ENCODE measurements at regions not wholly inside any gene's neighbourhood (a gene's known extent, or its start where the extent isn't known, plus 50 kb on each side); places are given as distances from the start of the nearest gene placed in this dataset.

- Mint-ChIP-seq H3K4me1 (no peaks in the 10 kb centered on the region), H3K4me3 (no peak overlapping the region), H3K36me3 (peaks cover 4% of the 10 kb centered on the region), H3K27me3 (peaks cover 14% of the 10 kb centered on the region), H3K27ac (no peak overlapping the region), H3K9me3 (peaks cover 3% of the 10 kb centered on the region)
- ATAC-seq (ENCODE audit: low read depth) (no peak), DNase-seq (ENCODE audit: low spot score in 2 of 2) (no peak)
Measured at GRCh38 chr1:220366269-220366668, 94.0 kb upstream of the RAB3GAP2 start.

GRCh38 chr1:220363196-220363837 is 91.1 kb upstream of the RAB3GAP2 start:
- DNase-seq (ENCODE audit: low spot score in 2 of 2) = no peak
- no peak for ATAC-seq (ENCODE audit: low read depth)
- H3K9me3 Mint-ChIP-seq = peaks cover 5% of the 10 kb centered on the region

GRCh38 chr1:220356981-220357850 is 85.0 kb upstream of the RAB3GAP2 start:
- Mint-ChIP-seq H3K27ac (no peak overlapping the region), H3K4me3 (no peak overlapping the region), H3K4me1 (no peaks in the 10 kb centered on the region), H3K36me3 (no peaks in the 10 kb centered on the region), H3K27me3 (peaks cover 7% of the 10 kb centered on the region), H3K9me3 (peaks cover 2% of the 10 kb centered on the region)
- ATAC-seq (ENCODE audit: low read depth) (no peak), DNase-seq (ENCODE audit: low spot score in 2 of 2) (no peak)

More at GRCh38 chr1:220363196-220363837, 91.1 kb upstream of the RAB3GAP2 start:
- Mint-ChIP-seq H3K4me1 (no peaks in the 10 kb centered on the region), H3K27ac (no peak overlapping the region), H3K4me3 (no peak overlapping the region), H3K27me3 (peaks cover 12% of the 10 kb centered on the region), H3K36me3 (peaks cover 4% of the 10 kb centered on the region)

GRCh38 chr1:220353229-220354012 is 81.2 kb upstream of the RAB3GAP2 start:
- Mint-ChIP-seq H3K4me3 (no peak overlapping the region), H3K36me3 (no peaks in the 10 kb centered on the region), H3K4me1 (no peaks in the 10 kb centered on the region), H3K27me3 (peaks cover 3% of the 10 kb centered on the region), H3K27ac (no peak overlapping the region), H3K9me3 (no peaks in the 10 kb centered on the region)
- no peak for ATAC-seq (ENCODE audit: low read depth)
- DNase-seq (ENCODE audit: low spot score in 2 of 2) = no peak

DNA sequence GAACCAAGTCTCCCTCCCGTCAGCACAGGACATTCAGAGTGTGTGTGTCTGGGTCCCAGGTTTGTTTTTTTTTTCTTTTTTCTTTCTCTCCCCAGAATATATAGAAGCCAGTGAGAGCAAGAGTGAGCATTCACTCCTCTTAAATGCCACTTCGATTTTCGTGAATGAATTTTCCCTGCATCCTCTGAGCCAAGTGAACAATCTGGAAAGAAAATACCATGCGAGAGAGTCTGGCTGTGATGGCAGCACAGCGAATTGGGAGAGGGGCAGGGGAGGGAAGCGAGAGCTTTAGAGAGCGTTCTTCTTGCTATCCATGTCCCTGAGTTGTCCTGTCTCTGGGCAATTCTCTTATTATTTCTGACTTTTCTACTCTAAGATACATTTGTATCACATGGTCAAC is 76.0 kb upstream of the RAB3GAP2 start:
- no peak for DNase-seq (ENCODE audit: low spot score in 2 of 2)

DNA sequence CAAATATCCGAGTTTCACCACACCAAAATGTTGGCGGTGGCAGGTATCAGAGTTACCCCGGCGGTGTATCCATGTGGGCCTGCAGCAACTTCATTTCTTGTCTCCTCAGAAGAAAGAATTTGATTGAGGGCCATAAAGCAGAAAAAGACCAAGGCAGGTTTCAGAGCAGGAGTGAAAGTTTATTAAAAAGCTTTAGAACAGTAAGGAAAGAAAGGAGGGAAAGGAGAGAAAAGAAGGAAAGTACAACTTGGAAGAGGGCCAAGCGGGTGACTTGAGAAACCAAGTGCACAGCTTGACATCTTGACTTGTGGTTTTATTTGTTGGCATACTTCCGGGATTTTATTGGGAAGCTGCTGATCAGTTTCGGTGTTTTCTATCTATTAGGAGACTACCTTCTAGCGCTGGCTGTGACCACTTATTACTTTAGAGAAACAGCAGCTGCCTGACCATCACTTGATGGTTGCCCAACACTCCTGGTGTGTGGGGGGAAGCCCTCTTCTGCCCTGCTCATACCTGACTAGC is 75.5 kb upstream of the RAB3GAP2 start:
- ATAC-seq (ENCODE audit: low read depth) = no peak
- Mint-ChIP-seq H3K4me1 (no peaks in the 10 kb centered on the region), H3K27ac (no peak overlapping the region), H3K36me3 (no peaks in the 10 kb centered on the region), H3K9me3 (no peaks in the 10 kb centered on the region), H3K27me3 (no peaks in the 10 kb centered on the region), H3K4me3 (no peak overlapping the region)
- no peak for DNase-seq (ENCODE audit: low spot score in 2 of 2)

More for the DNA sequence above, 76.0 kb upstream of the RAB3GAP2 start:
- no peak overlapping the region for H3K4me3 Mint-ChIP-seq
- no peaks in the 10 kb centered on the region for H3K9me3 Mint-ChIP-seq
- ATAC-seq (ENCODE audit: low read depth) = no peak
- peaks cover 2% of the 10 kb centered on the region for H3K27me3 Mint-ChIP-seq
- no peaks in the 10 kb centered on the region for H3K4me1 Mint-ChIP-seq
- H3K27ac Mint-ChIP-seq = no peak overlapping the region
- no peaks in the 10 kb centered on the region for H3K36me3 Mint-ChIP-seq

- Mint-ChIP-seq H3K27ac (no peak overlapping the region), H3K9me3 (no peaks in the 10 kb centered on the region), H3K4me1 (no peaks in the 10 kb centered on the region), H3K27me3 (no peaks in the 10 kb centered on the region), H3K4me3 (no peak overlapping the region), H3K36me3 (no peaks in the 10 kb centered on the region)
- no peak for ATAC-seq (ENCODE audit: low read depth)
- no peak for DNase-seq (ENCODE audit: low spot score in 2 of 2)
Measured at GRCh38 chr1:220344745-220345144, 72.5 kb upstream of the RAB3GAP2 start.

DNA sequence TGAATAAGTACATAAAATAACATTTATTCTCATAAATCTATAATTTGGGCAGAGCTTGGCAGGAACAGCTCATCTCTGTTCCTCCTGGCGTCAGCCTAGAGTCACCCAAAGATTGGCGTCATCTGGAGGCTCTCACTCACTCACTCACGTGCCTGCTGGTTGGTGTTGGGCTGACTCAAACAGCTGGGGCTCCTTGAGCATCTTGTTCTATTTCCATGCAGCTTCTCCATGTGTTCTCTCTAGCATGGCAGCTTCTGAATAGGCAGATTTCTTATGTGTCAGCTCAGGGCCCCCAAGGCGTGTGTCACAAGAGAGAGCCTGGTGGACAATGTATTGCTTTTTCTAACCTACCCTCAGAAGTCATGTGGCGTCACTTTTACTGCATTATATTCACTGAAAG is 70.6 kb upstream of the RAB3GAP2 start:
- H3K4me1 Mint-ChIP-seq = no peaks in the 10 kb centered on the region
- H3K27me3 Mint-ChIP-seq = no peaks in the 10 kb centered on the region
- ATAC-seq (ENCODE audit: low read depth) (no peak), DNase-seq (ENCODE audit: low spot score in 2 of 2) (no peak)
- H3K9me3 Mint-ChIP-seq = no peaks in the 10 kb centered on the region
- no peak overlapping the region for H3K27ac Mint-ChIP-seq
- H3K36me3 Mint-ChIP-seq = no peaks in the 10 kb centered on the region
- H3K4me3 Mint-ChIP-seq = no peak overlapping the region

GRCh38 chr1:220341126-220341525 is 68.9 kb upstream of the RAB3GAP2 start:
- H3K27me3 Mint-ChIP-seq = no peaks in the 10 kb centered on the region
- H3K27ac Mint-ChIP-seq = no peak overlapping the region
- ATAC-seq (ENCODE audit: low read depth) = no peak
- no peaks in the 10 kb centered on the region for H3K36me3 Mint-ChIP-seq
- H3K4me3 Mint-ChIP-seq = no peak overlapping the region
- no peaks in the 10 kb centered on the region for H3K9me3 Mint-ChIP-seq
- H3K4me1 Mint-ChIP-seq = peaks cover 5% of the 10 kb centered on the region
- no peak for DNase-seq (ENCODE audit: low spot score in 2 of 2)

DNA sequence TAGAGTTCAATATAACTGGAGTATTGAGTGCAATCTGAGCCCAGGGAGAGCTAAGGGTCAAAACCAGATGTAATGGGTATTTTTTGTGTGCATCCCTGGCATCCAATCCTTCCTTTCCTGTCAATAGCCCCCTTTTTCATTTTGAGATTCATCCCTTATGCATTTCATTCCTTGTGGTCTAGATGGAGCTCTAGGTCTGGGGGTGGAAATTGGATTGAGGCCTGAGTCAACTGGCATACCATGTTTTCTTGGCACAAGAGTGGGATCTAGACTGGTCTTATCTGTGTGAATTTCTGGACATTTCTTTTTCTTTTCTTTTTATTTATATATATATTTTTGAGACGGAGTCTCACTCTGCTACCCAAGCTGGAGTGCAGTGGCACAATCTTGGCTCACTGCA is 67.3 kb upstream of the RAB3GAP2 start:
- no peaks in the 10 kb centered on the region for H3K36me3 Mint-ChIP-seq
- H3K27me3 Mint-ChIP-seq = no peaks in the 10 kb centered on the region
- H3K4me3 Mint-ChIP-seq = no peak overlapping the region
- no peaks in the 10 kb centered on the region for H3K9me3 Mint-ChIP-seq
- ATAC-seq (ENCODE audit: low read depth) (no peak), DNase-seq (ENCODE audit: low spot score in 2 of 2) (no peak)
- peaks cover 5% of the 10 kb centered on the region for H3K4me1 Mint-ChIP-seq
- H3K27ac Mint-ChIP-seq = no peak overlapping the region

DNA sequence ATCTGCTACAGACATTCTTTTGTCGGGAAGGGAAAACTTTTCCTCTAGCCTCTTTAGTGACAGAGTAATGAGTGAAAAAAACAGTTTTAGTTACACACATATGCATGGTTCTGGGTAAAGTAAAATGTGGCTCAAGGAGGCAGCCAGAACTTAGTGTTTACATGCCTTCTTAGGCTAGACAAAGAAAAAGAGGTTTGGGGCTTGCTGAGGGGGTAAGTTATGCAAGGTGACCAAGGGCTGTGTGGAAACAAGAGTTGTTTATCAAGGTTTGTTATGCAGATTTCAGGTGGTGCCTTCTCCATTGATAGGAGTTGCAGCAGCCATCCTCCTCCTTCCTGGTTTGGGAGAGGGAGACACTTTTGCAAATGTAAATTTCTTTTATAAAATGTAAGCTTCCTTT is 66.5 kb upstream of the RAB3GAP2 start:
- no peaks in the 10 kb centered on the region for H3K36me3 Mint-ChIP-seq
- no peaks in the 10 kb centered on the region for H3K27me3 Mint-ChIP-seq

DNA sequence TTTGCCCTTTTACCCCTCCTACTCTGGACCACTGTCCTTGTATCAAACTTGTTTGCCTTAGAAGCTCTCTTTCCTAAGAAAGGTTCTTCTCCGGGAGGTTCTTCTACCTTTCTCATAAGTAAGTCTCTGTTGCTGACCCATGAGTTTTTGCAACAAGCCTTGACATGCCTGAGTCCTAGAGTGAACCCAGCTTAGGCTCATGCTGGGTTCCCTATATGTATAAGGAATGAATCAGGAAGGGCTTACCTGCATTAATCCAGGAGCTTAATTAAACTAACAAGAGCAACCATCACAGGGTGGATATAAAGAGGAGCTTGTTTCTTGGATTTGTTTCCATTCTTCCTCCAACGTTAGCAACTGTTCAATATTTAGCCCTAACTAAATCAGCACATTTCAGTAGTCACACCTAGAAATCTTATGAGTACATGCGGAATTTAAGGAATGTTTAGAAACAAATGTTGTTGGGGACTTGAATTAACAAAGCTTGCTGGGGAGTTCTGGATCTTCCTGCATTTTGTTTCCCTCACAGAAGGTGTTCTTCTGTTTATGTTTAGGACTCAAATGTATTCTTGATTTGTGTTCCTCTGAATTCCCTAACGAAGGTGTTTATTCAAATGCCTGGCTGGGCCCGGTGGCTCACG is 64.3 kb upstream of the RAB3GAP2 start:
- no peak overlapping the region for H3K27ac Mint-ChIP-seq
- H3K4me3 Mint-ChIP-seq = no peak overlapping the region
- no peaks in the 10 kb centered on the region for H3K27me3 Mint-ChIP-seq
- H3K4me1 Mint-ChIP-seq = peaks cover 5% of the 10 kb centered on the region
- H3K9me3 Mint-ChIP-seq = no peaks in the 10 kb centered on the region
- H3K36me3 Mint-ChIP-seq = no peaks in the 10 kb centered on the region
- no peak for DNase-seq (ENCODE audit: low spot score in 2 of 2)
- no peak for ATAC-seq (ENCODE audit: low read depth)

More for the DNA sequence above, 66.5 kb upstream of the RAB3GAP2 start:
- no peak for ATAC-seq (ENCODE audit: low read depth)
- H3K4me3 Mint-ChIP-seq = no peak overlapping the region
- no peak for DNase-seq (ENCODE audit: low spot score in 2 of 2)
- peak overlapping the region; percentile 75 for H3K27ac Mint-ChIP-seq
- peaks cover 5% of the 10 kb centered on the region for H3K4me1 Mint-ChIP-seq
- H3K9me3 Mint-ChIP-seq = no peaks in the 10 kb centered on the region

GRCh38 chr1:220335668-220336067 is 63.4 kb upstream of the RAB3GAP2 start:
- Mint-ChIP-seq H3K4me3 (no peak overlapping the region), H3K27ac (no peak overlapping the region), H3K27me3 (no peaks in the 10 kb centered on the region), H3K4me1 (peaks cover 5% of the 10 kb centered on the region), H3K9me3 (no peaks in the 10 kb centered on the region), H3K36me3 (no peaks in the 10 kb centered on the region)
- ATAC-seq (ENCODE audit: low read depth) (no peak), DNase-seq (ENCODE audit: low spot score in 2 of 2) (no peak)
